ENCODE measurements at regions not wholly inside any gene's neighbourhood (a gene's known extent, or its start where the extent isn't known, plus 50 kb on each side); places are given as distances from the start of the nearest gene placed in this dataset.

GRCh38 chr17:73826181-73826871, 182.1 kb upstream of the SDK2 start:
- DNase-seq (no peak), ATAC-seq (no peak)
- Histone ChIP-seq H3K36me3 (replicated peaks in 1 of 2; ENCODE audit: insufficient read depth in 1 of 2, low read depth in 2 of 2) (no peaks in the 10 kb centered on the region), H3K27ac (no peak overlapping the region), H3K27me3 (no peaks in the 10 kb centered on the region), H3K9me3 (no peaks in the 10 kb centered on the region), H3K4me3 (no peak overlapping the region), H3K4me1 (no peaks in the 10 kb centered on the region)
- WGBS, 2 donors = 69 to 76% methylated on average over 6 to 9 of the region's 9 CpGs
- intact Hi-C loops (cut with DNase I) = no loop called here
- TF ChIP-seq, protein P1, sequence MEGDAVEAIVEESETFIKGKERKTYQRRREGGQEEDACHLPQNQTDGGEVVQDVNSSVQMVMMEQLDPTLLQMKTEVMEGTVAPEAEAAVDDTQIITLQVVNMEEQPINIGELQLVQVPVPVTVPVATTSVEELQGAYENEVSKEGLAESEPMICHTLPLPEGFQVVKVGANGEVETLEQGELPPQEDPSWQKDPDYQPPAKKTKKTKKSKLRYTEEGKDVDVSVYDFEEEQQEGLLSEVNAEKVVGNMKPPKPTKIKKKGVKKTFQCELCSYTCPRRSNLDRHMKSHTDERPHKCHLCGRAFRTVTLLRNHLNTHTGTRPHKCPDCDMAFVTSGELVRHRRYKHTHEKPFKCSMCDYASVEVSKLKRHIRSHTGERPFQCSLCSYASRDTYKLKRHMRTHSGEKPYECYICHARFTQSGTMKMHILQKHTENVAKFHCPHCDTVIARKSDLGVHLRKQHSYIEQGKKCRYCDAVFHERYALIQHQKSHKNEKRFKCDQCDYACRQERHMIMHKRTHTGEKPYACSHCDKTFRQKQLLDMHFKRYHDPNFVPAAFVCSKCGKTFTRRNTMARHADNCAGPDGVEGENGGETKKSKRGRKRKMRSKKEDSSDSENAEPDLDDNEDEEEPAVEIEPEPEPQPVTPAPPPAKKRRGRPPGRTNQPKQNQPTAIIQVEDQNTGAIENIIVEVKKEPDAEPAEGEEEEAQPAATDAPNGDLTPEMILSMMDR (IDR thresholded peaks at IDR 0.05) = no peak
- no peak for TF ChIP-seq POLR2A (IDR thresholded peaks at IDR 0.05)

DNA sequence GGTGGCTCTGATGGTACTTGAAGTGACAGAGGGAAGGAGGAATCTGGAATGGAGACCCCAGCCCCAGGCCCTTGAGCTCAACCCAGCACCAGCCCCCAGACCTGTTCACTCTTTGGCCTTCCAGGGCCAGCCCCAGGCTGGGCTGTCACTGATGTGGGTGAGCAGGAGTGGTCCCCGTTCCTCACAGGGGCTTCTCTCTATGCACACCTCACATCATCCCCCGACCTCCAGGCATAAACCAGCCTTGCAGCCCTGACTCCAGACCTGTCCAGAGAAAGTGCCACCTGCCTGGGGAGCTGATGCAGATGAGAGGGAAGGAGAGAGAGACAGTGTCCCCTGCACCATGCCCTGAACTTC, 182.6 kb upstream of the SDK2 start:
- no peaks in the 10 kb centered on the region for H3K36me3 ChIP-seq (replicated peaks in 1 of 2; ENCODE audit: insufficient read depth in 1 of 2, low read depth in 2 of 2)
- no peak overlapping the region for H3K4me3 ChIP-seq
- DNase-seq (no peak), ATAC-seq (no peak)
- H3K27ac ChIP-seq = no peak overlapping the region
- H3K9me3 ChIP-seq = no peaks in the 10 kb centered on the region
- no peaks in the 10 kb centered on the region for H3K4me1 ChIP-seq
- TF ChIP-seq, protein P1 (IDR thresholded peaks at IDR 0.05) = no peak
- TF ChIP-seq POLR2A (IDR thresholded peaks at IDR 0.05) = no peak
- intact Hi-C loops (cut with DNase I) = no loop called here
- WGBS, 2 donors = 52% methylated on average over 2 of the region's 2 CpGs; no CpG with 5 or more reads in 1 of the 2 donors
- H3K27me3 ChIP-seq = no peaks in the 10 kb centered on the region

DNA sequence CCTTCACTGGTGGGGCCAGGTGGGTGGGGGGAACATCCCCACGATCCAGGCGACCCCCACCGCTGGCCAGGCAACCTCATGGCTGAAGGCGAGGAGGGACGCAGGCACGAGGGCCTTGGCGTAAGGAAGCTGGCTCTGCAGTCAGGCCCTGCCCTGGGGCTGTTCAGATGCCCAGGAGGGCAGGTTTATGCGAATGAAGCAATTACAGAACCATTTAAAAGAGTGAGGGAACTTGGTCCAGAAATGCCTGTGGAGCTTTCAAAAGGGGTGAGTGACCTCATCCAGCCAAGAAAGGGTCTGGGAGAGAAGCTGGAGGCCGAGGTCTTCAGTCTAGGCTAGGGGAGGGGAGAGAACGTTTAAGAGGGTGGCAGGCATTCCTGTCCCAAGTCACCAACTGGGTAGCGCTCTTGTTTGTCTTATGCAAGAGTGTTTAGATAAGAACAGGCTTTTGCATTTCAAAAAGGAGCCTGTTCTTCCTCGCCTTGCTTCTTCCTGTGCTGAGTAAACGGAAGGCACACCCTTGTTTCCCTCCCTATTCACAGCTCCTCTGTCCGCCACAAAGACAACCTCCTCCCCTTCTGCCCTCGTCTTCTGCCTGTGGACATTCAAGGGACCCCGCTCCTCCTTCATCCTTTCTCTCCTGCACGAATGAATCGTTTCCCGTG, 183.5 kb upstream of the SDK2 start:
- WGBS, 2 donors = 35 to 38% methylated on average over 19 of the region's 19 CpGs
- no peaks in the 10 kb centered on the region for H3K4me1 ChIP-seq
- no peaks in the 10 kb centered on the region for H3K27me3 ChIP-seq
- H3K9me3 ChIP-seq = no peaks in the 10 kb centered on the region
- no peak overlapping the region for H3K4me3 ChIP-seq
- ATAC-seq (no peak), DNase-seq (no peak)
- H3K36me3 ChIP-seq (replicated peaks in 1 of 2; ENCODE audit: insufficient read depth in 1 of 2, low read depth in 2 of 2) = no peaks in the 10 kb centered on the region
- no peak for TF ChIP-seq POLR2A (IDR thresholded peaks at IDR 0.05)
- TF ChIP-seq, protein P1 (IDR thresholded peaks at IDR 0.05) = no peak
- intact Hi-C loops (cut with DNase I) = no loop called here
- no peak overlapping the region for H3K27ac ChIP-seq

GRCh38 chr17:73829676-73830280, 185.5 kb upstream of the SDK2 start:
- Histone ChIP-seq H3K36me3 (replicated peaks in 1 of 2; ENCODE audit: insufficient read depth in 1 of 2, low read depth in 2 of 2) (no peaks in the 10 kb centered on the region), H3K4me1 (no peaks in the 10 kb centered on the region), H3K9me3 (no peaks in the 10 kb centered on the region), H3K4me3 (no peak overlapping the region), H3K27me3 (no peaks in the 10 kb centered on the region), H3K27ac (no peak overlapping the region)
- WGBS, 2 donors = 82 to 83% methylated on average over 13 of the region's 13 CpGs
- intact Hi-C loops (cut with DNase I) = no loop called here
- DNase-seq = no peak
- TF ChIP-seq, protein P1 (IDR thresholded peaks at IDR 0.05) = no peak
- no peak for TF ChIP-seq POLR2A (IDR thresholded peaks at IDR 0.05)
- no peak for ATAC-seq

Measured in body of pancreas (tissue), 4 donors.